Medulla oblongata (tissue), 1 donor: ENCODE measurements at regions not wholly inside any gene's neighbourhood (a gene's known extent, or its start where the extent isn't known, plus 50 kb on each side); places are given as distances from the start of the nearest gene placed in this dataset.
A peak's percentile ranks its signal among the peaks of the same experiment; 100 is the strongest.
"Not testable (repeated sequence)": the region's sequence is repeated elsewhere in the genome, so short reads cannot be mapped to it uniquely, and the experiment has no call there.

Experiments
- DNase-seq: peaks from one replicate; pipeline ENCODE4 v3.0.0-alpha.2; 2015; ENCODE audit errors: extremely low spot score

DNA sequence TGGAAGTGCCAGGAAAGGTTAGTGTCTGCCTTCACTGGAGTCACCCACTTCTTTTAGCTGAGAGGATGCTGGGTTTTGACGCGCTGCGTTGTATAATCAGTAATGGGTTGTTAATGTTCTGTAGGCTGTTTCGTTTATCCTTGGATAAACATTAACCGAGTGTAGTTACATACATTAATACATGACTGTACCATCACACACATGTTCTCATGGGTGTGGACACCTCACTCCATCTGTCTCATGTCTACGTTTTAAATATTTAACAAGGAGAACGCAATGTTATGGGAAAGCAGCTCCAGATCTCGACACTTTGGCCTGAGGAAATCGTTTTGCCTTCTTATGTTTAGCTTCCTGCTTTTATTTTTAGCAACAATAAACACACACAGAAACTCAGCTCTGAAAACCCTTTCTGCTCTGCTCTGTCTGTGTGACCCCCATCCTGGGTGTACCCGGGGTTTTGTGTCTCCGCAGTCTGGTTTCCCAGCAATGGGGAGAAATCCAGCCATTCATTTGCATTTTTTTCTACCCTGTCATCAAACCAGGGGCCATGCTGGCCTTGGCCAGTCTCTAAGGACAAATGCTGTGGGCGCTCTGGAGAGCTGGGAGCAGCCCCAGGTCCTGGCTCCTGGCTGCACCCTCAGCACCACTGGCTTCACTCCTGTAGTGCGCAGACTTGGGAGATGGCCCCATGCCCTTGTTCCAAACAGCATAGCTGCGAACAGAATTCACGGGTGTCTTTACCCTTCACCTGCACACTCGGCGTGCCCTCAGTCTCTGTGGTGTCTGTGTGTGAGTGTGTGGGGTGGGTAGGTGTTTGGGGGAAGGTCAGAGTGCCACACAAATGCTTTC lies 110.8 kb downstream of the ERMARD start:
- peak; percentile 7 for DNase-seq

DNA sequence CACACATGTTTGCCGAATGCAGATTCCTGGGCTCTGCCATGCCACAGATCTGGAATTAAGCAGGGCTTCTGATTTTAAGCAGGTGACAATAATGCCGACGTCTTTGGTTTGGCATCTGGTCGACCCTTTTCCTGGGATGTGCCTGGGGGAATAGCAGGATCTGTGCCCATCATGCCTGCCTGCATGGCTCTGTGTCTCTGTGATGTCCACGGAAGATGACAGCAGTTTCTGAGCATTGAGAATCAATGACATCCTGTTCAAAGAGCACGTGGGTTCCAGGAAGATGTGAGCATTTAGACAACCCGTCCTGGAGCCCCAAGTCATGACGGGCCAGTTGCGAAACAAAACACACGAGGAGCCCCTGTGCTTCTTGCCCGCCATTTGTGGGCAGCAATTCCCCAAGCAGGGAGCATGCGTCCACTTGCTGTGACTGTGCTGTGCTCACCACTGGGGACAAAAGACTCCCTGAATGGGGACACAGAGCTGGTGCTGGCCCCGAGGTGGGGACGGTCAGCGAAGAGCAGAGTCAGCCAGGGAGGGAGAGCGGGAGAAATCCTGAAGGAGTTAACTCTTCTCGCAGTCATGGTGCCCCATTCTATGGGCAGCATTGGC lies 110.1 kb downstream of the ERMARD start:
- DNase-seq, result no peak

DNA sequence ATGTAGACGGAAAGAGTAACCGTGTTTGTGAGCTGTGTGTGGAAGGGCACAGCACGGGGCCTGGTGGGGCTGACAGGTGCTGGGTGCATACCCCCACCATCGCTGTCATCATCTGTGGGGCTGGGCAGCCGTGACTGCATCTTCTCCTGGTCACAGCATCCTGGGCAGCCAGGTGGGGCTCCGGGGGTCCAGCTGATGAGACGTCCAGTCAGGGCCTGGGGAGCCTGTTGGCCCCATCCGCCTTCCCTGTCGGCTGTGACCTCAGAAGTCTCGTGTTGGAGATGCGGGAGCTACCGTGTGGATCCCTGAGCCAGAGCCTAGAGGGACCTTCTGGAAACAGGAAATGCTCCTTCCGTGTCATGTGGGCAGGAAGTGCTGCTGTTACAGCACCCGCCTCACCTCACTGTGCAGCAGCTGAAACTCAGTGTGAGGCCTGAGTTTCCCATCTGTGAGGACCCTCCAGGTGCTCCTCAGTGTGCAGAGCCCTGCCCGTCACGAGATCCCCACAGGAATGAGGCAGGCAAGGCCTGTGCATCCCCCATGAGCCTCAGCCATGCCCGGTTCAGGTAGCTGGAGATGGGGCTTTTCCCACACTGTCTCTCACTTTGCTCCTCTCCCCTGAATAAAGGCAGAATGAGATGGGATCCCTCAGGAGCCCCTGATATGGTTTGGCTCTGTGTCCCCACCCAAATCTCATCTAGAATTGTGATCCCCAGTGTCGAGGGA lies 108.7 kb downstream of the ERMARD start:
- DNase-seq, result no peak

DNA sequence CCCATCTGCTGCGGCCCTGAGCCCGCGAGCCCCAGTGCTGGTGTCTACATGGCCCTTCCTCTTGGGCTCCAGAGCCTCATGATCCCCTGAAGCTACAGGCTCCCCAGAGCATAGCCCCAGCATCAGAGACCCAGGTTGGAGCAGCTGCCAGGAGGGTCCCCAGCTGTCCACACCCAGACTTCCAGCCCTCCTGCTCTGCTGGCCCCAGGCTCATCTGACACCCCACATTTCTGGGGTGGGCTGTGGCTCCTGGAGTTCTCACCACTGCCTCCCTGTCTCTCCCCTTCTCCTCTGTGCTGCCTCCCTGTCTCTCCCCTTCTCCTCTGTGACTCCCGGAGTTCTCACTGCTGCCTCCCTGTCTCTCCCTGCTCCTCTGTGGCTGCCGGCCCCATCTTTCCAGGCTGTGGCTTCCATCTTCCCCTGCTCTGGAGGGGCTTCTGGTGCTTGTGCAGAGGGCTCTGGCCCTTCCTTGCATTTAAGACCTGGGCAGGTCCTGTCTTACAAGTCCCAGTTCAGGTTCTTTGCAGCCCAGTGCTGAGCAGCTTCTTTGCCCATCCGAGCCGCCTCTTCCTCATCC lies 108.1 kb downstream of the ERMARD start:
- DNase-seq, result no peak

DNA sequence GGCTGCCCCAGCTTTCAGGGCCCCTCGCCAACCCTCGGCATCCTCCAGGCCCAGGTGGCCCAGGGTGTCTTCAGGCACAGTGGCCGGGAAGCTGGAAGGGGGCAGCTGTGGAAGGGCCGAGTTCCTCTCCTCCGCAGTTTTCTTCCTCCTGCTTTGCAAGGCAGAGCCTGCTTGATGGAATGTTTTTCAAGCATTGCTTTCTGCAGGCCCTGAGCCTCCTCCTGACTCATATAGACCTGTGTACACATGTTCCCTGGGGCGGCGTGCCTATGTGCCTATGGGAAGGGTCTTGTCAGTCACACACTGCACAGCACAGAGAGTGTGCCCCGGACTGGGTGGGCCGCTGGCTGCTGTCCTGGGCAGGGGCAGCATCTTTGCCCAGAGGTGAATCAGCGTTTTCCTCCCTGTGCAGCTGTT lies 107.5 kb downstream of the ERMARD start:
- DNase-seq, result no peak

DNA sequence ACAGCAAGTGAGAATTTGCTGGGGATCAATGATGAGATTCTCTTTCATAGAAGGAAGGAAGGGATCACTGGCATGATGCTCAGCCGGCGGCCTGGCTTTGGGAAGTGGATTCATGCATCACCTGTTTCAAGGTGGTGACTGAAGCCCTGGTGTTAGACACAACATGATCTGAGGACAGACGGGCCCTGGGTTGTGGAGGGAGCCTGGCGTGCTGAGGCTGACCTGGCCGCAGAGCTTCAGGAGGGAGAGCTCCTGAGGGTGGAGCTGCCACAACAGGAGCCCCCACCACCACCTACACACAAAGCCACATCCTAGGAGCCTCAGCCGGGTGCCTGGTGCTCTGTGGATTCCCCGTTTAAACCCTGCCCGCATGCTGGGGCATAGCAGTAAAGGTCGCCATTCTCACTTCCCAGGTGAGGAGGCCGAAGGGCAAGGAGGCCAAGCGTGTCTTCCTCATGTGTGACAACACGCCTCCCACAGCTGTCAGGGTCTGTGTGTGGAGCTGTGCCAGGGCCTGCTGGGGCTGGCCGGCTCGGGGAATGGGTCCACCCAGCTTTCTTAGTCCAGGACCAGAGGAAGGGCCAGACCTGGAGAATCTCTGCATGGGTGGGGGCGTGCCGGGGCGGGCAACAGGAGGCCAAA lies 107.0 kb downstream of the ERMARD start:
- DNase-seq, result no peak

DNA sequence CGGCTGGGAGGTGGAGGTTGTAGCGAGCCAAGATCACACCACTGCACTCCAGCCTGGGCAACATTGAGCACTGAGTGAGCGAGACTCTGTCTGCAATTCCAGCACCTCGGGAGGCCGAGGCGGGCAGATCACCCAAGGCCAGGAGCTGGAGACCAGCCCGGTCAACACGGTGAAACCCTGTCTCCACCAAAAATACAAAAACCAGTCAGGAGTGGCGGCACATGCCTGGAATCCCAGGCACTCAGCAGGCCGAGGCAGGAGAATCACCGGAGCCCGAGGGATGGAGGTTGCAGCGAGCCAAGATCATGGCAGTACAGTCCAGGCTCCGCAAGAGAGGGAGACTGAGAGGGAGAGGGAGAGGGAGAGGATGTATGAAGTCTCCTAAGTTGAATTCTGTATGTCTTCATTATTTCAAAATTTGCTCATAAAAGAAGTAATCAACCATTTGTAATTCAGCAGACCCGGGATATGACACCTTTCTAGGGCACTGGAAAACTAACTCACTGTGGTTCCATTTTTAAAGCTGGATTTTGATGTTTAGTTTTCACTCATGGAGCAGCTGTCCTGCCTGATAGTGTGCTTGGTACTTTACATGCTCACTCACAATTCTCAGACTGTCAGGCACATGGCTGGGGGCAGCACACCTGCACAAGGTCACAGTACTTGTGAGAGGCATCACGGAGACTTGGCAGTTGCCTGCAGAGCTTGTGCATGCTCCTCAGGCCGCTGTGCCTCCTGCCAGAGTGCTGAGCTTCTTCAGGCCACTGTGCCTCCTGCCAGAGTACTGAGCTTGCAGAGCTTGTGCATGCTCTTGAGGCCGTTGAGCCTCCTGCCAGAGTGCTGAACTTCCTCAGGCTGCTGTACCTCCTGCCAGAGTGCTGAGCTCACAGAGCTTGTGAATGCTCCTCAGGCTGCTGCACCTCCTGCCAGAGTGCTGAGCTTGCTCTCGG lies 106.2 kb downstream of the ERMARD start:
- DNase-seq, result no peak

DNA sequence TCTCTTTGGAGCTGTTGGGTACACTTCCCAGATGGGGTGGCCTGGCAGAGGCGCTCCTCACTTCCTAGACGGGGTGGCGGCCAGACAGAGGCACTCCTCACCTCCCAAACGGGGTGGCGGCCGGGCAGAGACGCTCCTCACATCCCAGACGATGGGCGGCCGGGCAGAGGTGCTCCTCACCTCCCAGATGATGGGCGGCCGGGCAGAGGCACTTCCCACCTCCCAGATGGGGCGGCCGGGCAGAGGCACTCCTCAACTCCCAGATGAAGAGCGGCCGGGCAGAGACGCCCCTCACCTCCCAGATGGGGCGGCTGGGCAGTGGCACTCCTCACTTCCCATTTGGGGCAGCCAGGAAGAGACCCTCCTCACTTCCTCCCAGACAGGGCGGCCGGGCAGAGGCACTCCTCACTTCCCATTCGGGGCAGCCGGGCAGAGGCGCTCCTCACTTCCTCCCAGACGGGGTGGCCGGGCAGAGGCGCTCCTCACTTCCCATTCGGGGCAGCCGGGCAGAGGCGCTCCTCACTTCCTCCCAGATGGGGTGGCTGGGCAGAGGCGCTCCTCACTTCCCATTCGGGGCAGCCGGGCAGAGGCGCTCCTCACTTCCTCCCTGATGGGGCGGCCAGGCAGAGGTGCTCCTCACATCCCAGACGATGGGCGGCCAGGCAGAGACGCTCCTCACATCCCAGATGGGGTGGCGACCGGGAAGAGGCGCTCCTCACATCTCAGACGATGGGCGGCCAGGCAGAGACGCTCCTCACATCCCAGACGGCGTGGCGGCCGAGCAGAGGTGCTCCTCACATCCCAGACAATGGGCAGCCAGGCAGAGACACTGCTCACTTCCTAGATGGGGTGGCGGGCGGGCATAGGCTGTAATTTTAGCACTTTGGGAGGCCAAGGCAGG lies 105.3 kb downstream of the ERMARD start:
- DNase-seq, result not testable (repeated sequence)

DNA sequence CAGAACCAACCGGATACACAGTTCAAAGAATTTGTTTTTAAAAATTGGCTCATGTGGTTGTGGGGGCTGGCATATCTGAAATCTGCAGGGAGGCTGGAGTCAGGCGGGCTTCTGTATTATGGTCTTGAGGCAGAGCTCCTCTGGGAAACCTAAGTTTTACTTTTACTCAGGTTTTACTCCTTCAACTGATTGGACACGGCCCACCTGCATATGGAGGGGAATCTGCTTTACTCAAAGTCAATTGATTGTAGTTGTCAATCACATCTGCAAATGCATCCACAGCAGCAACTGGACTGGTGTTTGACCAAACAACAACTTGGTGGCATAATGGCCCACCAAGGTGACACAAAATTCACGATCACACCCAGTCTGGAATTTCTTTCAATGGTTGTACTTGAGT lies 103.4 kb downstream of the ERMARD start:
- DNase-seq, result no peak

DNA sequence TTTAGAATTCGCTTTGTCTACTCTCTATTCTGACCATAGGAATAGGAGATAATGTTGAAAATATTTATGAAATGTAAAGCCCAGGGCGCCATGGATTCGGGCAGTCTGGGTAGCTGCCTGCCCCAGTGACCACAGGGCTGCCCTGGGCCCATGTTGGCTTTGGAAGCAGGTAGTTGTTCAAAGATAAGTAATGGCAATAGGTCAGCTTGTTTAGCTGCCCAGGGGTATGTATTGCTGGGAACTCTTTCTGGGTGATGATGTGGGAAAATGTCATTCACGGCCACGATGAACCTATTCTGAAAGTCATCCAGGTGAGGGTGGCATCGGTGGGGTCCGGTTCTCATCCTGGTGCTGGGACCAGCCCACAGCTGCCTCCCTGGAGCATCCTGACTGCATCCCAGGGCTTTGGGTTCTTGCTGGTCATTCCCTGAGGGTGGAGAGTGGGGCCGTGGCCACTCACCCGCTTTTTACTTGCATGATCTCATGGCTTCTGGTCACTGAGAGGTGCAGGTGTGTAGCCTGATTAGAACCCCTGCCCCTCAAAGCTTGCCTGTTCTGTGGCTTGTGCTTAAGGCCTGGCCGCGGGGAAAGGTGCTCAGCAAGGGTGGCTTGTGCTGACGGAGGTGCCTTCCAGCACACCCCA lies 102.8 kb downstream of the ERMARD start:
- no peak for DNase-seq

DNA sequence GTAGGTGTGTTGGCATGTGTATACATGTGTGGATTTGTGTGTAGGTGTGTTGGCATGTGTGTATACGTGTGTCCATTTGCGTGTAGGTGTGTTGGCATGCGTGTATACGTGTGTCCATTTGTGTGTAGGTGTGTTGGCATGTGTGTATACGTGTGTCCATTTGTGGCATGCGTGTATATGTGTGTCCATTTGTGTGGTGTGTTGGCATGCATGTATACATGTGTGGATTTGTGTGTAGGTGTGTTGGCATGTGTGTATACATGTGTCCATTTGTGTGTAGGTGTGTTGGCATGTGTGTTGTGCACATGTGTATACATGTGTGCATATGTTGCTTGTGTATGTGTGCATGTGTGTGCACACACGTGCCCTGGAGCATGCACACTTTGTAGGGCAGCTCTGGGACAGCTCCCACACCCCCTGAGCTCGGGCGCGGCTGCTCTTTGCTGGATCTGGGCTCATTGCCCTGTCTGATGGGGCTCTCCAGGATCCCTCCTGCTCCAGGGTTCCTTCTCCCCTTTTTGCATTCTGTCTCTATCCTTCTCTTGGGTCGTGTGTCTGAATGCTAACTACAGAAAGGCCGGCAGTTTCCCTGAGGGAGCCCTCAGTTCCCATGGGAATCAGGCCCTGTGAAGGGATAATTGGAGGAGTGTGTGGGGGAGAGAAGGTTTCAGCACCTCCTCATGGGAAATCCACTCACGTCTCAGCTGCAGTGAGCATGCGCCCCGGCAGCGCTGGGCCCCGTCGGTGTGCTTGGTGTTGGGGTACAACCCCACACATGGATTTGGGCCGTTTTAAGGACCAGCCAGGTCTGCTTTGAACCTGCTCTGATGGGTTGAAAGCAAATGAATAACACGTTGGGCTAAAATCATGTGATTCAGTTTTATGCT lies 102.0 kb downstream of the ERMARD start:
- DNase-seq, result no peak

DNA sequence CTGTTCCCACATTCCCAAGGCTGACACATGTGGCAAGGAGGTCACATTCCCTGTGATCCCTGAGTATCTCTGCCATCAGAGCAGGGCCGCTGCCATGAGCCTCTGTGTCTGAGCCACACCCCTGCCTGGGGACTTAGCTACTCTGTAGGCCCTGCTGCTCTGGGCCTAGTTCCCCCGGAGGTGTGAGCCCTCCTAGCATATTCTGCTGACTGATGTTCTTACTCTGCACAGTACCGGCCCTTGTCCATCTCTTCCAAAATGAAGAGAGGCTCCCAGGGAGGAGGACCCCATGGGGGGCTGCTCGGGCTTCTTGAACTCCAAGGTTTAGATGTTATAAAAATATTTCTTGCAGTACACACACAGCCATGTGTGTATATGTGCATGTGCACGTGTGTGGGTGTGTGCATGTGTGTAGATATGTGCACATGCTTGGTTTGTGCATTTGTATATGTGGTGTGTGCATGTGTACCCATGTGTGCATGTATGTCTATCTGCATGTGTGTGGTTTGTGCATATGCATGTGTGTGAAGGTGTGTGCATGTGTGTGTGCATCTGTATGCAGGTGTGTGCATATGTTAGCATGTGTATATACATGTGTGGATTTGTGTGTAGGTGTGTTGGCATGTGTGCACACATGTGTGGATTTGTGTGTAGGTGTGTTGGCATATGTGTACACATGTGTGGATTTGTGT lies 101.2 kb downstream of the ERMARD start:
- DNase-seq, result no peak

DNA sequence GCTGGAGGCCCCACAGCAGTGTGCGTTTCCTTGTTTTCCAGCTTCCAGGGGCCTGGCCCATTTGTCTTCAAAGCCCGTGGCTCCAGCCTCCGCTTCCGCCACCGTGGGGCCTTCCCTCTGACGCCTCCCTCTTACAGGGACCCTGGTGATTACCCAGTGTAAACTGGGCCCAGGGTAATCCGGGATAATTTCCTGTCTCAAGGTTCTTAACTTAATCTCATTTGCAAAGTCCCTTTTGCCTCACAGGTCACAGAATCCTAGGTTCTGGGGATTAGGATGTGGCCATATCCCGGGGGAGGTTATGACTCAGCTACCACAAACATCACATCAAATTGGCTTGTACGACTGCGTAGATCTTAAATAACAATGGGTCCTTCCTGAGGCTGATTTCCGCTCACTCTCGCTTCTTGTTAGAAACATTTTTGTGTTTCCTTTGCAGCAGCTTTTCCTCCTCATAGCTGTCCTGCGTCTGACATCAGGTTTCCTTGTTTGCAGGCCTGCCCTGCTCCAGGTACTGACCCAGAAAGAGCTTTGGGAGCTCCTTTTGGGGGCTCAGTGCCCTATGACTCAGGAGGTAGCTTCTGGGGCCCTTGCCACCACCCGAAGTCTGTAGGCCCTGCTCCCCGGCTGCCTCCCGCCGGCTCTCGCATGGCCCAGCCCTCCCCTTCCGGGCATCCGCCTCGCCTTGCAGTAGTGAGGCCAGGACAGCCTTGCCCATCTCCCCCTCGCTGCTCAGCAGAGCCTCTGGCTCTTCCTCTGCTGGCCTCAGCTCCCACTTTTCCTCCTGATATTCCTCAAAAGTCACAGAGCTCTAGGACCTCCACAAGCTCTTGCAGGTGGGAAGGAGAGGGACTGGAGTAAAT lies 100.5 kb downstream of the ERMARD start:
- no peak for DNase-seq

DNA sequence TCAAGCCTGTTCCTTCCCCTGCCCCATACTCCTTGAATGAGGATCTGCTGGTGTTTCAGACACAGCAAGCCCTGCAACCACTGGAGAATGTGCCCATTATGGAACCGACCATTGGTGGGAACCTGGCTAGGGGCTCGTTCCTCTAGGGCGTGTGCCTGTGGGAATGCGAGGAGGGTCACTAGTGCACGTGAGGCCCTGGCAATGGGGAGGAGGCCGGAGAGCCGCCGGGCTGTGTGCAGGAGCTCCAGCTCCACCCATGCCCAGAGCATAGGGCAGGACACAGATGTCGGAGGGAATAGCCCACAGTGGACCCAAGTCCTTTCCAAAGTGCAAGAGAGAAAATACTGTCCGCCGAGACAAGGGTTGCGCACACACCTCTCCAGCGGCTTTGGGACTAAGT lies 99.3 kb downstream of the ERMARD start:
- DNase-seq, result no peak

DNA sequence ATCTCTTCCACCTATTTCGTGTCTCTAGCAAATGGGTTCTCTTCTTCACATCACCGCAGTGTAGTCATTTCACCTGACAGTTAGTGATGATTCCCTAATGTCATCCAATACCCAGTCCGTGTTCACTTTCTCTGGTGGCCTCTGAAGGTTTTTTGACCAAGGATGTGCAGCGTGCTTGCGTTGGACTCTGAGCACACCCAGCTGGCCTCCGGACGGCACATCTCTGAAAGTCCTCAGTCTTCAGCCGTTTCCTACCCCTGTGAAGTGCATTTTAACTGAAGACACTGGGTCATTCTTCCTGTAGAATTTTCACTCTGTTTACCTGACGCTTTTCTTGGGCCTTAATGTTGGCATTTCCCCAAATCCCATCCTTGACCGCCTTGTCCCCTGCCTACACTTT lies 98.7 kb downstream of the ERMARD start:
- DNase-seq, result no peak

DNA sequence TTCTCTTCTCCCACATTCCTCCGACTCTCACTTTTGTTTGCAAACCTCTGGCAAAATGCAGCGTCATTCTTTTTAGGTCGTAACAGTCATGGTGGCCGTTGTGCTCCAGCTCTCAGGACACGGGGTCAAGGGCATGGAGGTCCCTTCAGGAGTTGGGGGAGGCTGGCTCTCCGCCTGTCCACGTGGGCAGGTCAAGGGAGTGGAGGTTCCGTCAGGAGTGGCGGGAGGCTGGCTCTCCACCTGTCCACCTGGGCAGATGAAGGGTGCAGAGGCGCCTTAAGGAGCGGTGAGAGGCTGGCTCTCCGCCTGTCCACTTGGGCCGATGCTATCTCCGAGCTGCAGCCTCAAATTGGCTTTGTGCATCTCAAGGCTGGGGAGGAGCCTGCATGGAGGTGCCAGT lies 98.0 kb downstream of the ERMARD start:
- no peak for DNase-seq

DNA sequence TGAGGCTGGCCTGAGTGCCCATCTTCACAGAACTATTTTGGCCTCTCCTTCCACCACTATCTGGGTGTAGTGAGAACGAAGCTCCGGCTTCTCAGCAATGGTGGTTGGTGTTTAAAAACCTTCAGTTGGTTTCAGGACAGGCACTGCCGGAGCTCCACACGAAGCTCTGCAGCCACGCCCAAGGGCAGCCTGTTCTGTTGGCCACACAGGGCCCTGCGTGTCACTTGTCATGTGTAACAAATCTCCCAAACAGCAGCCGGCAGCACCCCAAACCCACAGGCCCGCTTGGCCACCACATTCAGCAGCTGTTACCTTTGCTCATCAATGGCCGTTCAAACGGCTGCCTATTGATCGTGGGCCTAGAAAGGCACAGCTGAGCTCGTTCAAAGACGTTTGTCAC lies 97.5 kb downstream of the ERMARD start:
- DNase-seq, result no peak
